Gastrocnemius medialis (tissue), 4 donors: ENCODE measurements at regions not wholly inside any gene's neighbourhood (a gene's known extent, or its start where the extent isn't known, plus 50 kb on each side); places are given as distances from the start of the nearest gene placed in this dataset.

Source experiments
- ATAC-seq, 2 donors: fragments of 150-250 bp; one replicate each; pipeline ENCODE4 v1.9.1; 2016
- DNase-seq, 2 donors: peaks; one replicate each; pipeline ENCODE4 v3.0.0-alpha.2; 2019
- H3K27ac ChIP-seq, 4 donors: fragments of 200-600 bp; sonication (generic); 1 replicate in 1 of 4; 2 replicates in 3 of 4; pipeline ENCODE4 v1.5.1; 2016 to 2018; ENCODE audit warnings: mild to moderate bottlenecking in 2 of 4, moderate library complexity in 1 of 4
- H3K27me3 ChIP-seq, 3 donors: fragments of 200-600 bp; sonication (generic) in 2 of 3; 1 replicate in 1 of 3; 2 replicates in 2 of 3; pipeline versions ENCODE4 v1.5.1 to v1.6.0; 2016 to 2019; ENCODE audit warnings: mild to moderate bottlenecking in 1 of 3, moderate library complexity in 1 of 3
- H3K36me3 ChIP-seq, 2 donors: fragments of 200-600 bp; sonication (generic) in 1 of 2; one replicate each; pipeline ENCODE4 v1.5.1; 2017 to 2018
- H3K4me1 ChIP-seq, 2 donors: fragments of 200-600 bp; sonication (generic) in 1 of 2; one replicate each; pipeline ENCODE4 v1.5.1; 2016 to 2017; ENCODE audit warnings: mild to moderate bottlenecking in 2 of 2
- H3K4me3 ChIP-seq, 4 donors: fragments of 200-600 bp; sonication (generic) in 3 of 4; 1 replicate in 1 of 4; 2 replicates in 3 of 4; pipeline ENCODE4 v1.5.1; 2016 to 2019; ENCODE audit warnings: mild to moderate bottlenecking in 2 of 4
- H3K9me3 ChIP-seq, 3 donors: fragments of 200-600 bp; sonication (generic) in 2 of 3; 1 replicate in 1 of 3; 2 replicates in 2 of 3; pipeline ENCODE4 v1.5.1; 2016 to 2019
- CTCF ChIP-seq, 5 experiments: fragments of 450-650 bp in 3 of 5; fragments of 200-600 bp in 2 of 5; sonication (generic) in 2 of 5; IDR thresholded peaks in 4 of 5; conservative IDR thresholded peaks in 1 of 5; 1 replicate in 4 of 5; 2 replicates in 1 of 5; pipeline ENCODE4 v1.5.1; 2016 to 2019; ENCODE audit warnings: antibody characterized with exemption in 5 of 5, mild to moderate bottlenecking in 3 of 5, moderate library complexity in 3 of 5
- POLR2A ChIP-seq, 2 donors: fragments of 450-650 bp; IDR thresholded peaks; one replicate each; pipeline ENCODE4 v1.6.1; 2017; ENCODE audit warnings: antibody characterized with exemption in 2 of 2, mild to moderate bottlenecking in 2 of 2, moderate library complexity in 2 of 2
- in situ Hi-C, 4 donors: fragments of 200-750 bp; cut with MboI; loops; one replicate each; pipeline versions ENCODE4 v1.15.0 to v1.8.0; 2017; ENCODE audit warnings: low sequenced_read_pairs in 4 of 4
- intact Hi-C: fragments of 100-400 bp; cut with DNase I; formaldehyde crosslinking; loops from one replicate; pipeline ENCODE4 v1.15.1; 2023; ENCODE audit warnings: low total_unique reads

GRCh38 chr15:52980446-52980845 lies 190.3 kb upstream of the ONECUT1 start:
- no peak for DNase-seq
- in situ Hi-C loops: no loop called here
- no peak for ATAC-seq
- Histone ChIP-seq H3K4me1 (no peaks in the 10 kb centered on the region), H3K9me3 (no peaks in the 10 kb centered on the region), H3K27me3 (no peaks in the 10 kb centered on the region), H3K36me3 (no peaks in the 10 kb centered on the region), H3K27ac (no peak overlapping the region), H3K4me3 (no peak overlapping the region)
- TF ChIP-seq CTCF (IDR thresholded peaks at IDR 0.05 in 4 of 5, conservative IDR thresholded peaks at IDR 0.05 in 1 of 5): no peak
- TF ChIP-seq POLR2A (IDR thresholded peaks at IDR 0.05): no peak
- intact Hi-C loops: no loop called here

GRCh38 chr15:52976516-52977075 lies 186.5 kb upstream of the ONECUT1 start:
- Histone ChIP-seq H3K27ac (no peak overlapping the region), H3K27me3 (no peaks in the 10 kb centered on the region), H3K9me3 (no peaks in the 10 kb centered on the region), H3K4me1 (no peaks in the 10 kb centered on the region), H3K36me3 (no peaks in the 10 kb centered on the region), H3K4me3 (no peak overlapping the region)
- intact Hi-C loops: no loop called here
- TF ChIP-seq CTCF (IDR thresholded peaks at IDR 0.05 in 4 of 5, conservative IDR thresholded peaks at IDR 0.05 in 1 of 5) (no peak), POLR2A (IDR thresholded peaks at IDR 0.05) (no peak)
- in situ Hi-C loops: no loop called here
- ATAC-seq (no peak), DNase-seq (no peak)

- no peak overlapping the region for H3K27ac ChIP-seq
- no peaks in the 10 kb centered on the region for H3K36me3 ChIP-seq
- TF ChIP-seq CTCF (IDR thresholded peaks at IDR 0.05 in 4 of 5, conservative IDR thresholded peaks at IDR 0.05 in 1 of 5) (no peak), POLR2A (IDR thresholded peaks at IDR 0.05) (no peak)
- intact Hi-C loops (no loop called here), in situ Hi-C loops (no loop called here)
- ATAC-seq: no peak
- H3K9me3 ChIP-seq: no peaks in the 10 kb centered on the region
- no peak for DNase-seq
- H3K27me3 ChIP-seq: no peaks in the 10 kb centered on the region
- no peak overlapping the region for H3K4me3 ChIP-seq
- H3K4me1 ChIP-seq: no peaks in the 10 kb centered on the region
Measured at GRCh38 chr15:52975941-52976449, 185.9 kb upstream of the ONECUT1 start.

- Histone ChIP-seq H3K36me3 (no peaks in the 10 kb centered on the region), H3K4me3 (no peak overlapping the region), H3K27ac (no peak overlapping the region), H3K27me3 (no peaks in the 10 kb centered on the region), H3K9me3 (no peaks in the 10 kb centered on the region), H3K4me1 (no peaks in the 10 kb centered on the region)
- in situ Hi-C loops: no loop called here
- TF ChIP-seq POLR2A (IDR thresholded peaks at IDR 0.05): no peak
- no peak for TF ChIP-seq CTCF (IDR thresholded peaks at IDR 0.05 in 4 of 5, conservative IDR thresholded peaks at IDR 0.05 in 1 of 5)
- no peak for ATAC-seq
- no peak for DNase-seq
- intact Hi-C loops: no loop called here
Measured at GRCh38 chr15:52963865-52964264, 173.7 kb upstream of the ONECUT1 start.

- TF ChIP-seq POLR2A (IDR thresholded peaks at IDR 0.05) (no peak), CTCF (IDR thresholded peaks at IDR 0.05 in 4 of 5, conservative IDR thresholded peaks at IDR 0.05 in 1 of 5) (no peak)
- Histone ChIP-seq H3K27me3 (no peaks in the 10 kb centered on the region), H3K36me3 (no peaks in the 10 kb centered on the region), H3K9me3 (no peaks in the 10 kb centered on the region), H3K4me3 (no peak overlapping the region), H3K27ac (no peak overlapping the region), H3K4me1 (no peaks in the 10 kb centered on the region)
- DNase-seq (no peak), ATAC-seq (no peak)
- intact Hi-C loops (no loop called here), in situ Hi-C loops (no loop called here)
Measured at GRCh38 chr15:52960283-52960682, 170.1 kb upstream of the ONECUT1 start.
